22Rv1 (cell line): ENCODE measurements at regions not wholly inside any gene's neighbourhood (a gene's known extent, or its start where the extent isn't known, plus 50 kb on each side); places are given as distances from the start of the nearest gene placed in this dataset.

Source experiments
- ZFX ChIP-seq: fragments of 450-650 bp; IDR thresholded peaks from 2 replicates; pipeline ENCODE4 v1.6.1; 2017; ENCODE audit warnings: antibody characterized with exemption, borderline replicate concordance
- TF ChIP-seq, protein P1 (sequence below): fragments of 450-650 bp; IDR thresholded peaks from 2 replicates; pipeline ENCODE4 v1.5.1; 2017; ENCODE audit warnings: mild to moderate bottlenecking

- TF ChIP-seq, protein P1, sequence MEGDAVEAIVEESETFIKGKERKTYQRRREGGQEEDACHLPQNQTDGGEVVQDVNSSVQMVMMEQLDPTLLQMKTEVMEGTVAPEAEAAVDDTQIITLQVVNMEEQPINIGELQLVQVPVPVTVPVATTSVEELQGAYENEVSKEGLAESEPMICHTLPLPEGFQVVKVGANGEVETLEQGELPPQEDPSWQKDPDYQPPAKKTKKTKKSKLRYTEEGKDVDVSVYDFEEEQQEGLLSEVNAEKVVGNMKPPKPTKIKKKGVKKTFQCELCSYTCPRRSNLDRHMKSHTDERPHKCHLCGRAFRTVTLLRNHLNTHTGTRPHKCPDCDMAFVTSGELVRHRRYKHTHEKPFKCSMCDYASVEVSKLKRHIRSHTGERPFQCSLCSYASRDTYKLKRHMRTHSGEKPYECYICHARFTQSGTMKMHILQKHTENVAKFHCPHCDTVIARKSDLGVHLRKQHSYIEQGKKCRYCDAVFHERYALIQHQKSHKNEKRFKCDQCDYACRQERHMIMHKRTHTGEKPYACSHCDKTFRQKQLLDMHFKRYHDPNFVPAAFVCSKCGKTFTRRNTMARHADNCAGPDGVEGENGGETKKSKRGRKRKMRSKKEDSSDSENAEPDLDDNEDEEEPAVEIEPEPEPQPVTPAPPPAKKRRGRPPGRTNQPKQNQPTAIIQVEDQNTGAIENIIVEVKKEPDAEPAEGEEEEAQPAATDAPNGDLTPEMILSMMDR = no peak
- TF ChIP-seq ZFX = no peak
These were observed 243.8 kb upstream of the RAB4A start for GRCh38 chr1:229027158-229027557.
